ENCODE measurements at regions not wholly inside any gene's neighbourhood (a gene's known extent, or its start where the extent isn't known, plus 50 kb on each side); places are given as distances from the start of the nearest gene placed in this dataset.
"Not testable (repeated sequence)": the region's sequence is repeated elsewhere in the genome, so short reads cannot be mapped to it uniquely, and the experiment has no call there.

GRCh38 chr10:30133198-30133597 is 73.8 kb upstream of the JCAD start:
- no peaks in the 10 kb centered on the region for H3K79me2 ChIP-seq (ENCODE audit: insufficient read depth, low read length)
- DNase-seq (no peak), ATAC-seq (ENCODE audit: insufficient read depth, low read depth) (no peak)
- no peaks in the 10 kb centered on the region for H3K4me1 ChIP-seq (ENCODE audit: insufficient read depth, low read length)
- H3K4me3 ChIP-seq (ENCODE audit: low read depth in 1 of 2, low read length in 2 of 2), result no peak overlapping the region
- no peak overlapping the region for H3K27ac ChIP-seq (ENCODE audit: low read length)
- no peak overlapping the region for H3K9ac ChIP-seq (ENCODE audit: low read depth, low read length)
- no peaks in the 10 kb centered on the region for H3K27me3 ChIP-seq (ENCODE audit: insufficient read depth, low read length, poor library complexity)
- no peak overlapping the region for H2AFZ ChIP-seq (ENCODE audit: low read depth, low read length)
- TF ChIP-seq CTCF (IDR thresholded peaks at IDR 0.05; ENCODE audit: borderline replicate concordance, extremely low read depth, low read length, poor library complexity, severe bottlenecking), result no peak
- H4K20me1 ChIP-seq (ENCODE audit: insufficient read depth, low read length), result no peaks in the 10 kb centered on the region
- H3K36me3 ChIP-seq (ENCODE audit: insufficient read depth, low read length), result no peaks in the 10 kb centered on the region
- no peak overlapping the region for H3K4me2 ChIP-seq (ENCODE audit: insufficient read depth, low read length)
- no peaks in the 10 kb centered on the region for H3K9me3 ChIP-seq (ENCODE audit: insufficient read depth, low read length, severe bottlenecking)

DNA sequence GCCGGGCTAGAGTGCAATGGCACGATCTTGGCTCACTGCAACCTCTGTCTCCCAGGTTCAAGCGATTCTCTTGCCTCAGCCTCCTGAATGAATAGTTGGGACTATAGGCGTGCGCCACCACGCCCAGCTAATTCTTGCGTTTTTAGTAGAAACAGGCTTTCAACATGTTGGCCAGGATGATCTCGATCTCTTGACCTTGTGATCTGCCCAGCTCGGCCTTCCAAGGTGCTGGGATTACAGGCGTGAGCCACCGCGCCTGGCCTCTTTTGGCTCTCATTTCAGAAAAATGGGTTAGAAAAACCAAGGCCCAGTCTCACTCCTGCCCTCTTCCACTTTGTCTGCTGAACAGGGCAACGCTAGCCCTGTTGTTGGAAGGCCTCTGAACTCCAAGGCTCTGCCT is 72.0 kb upstream of the JCAD start:
- H3K36me3 ChIP-seq (ENCODE audit: insufficient read depth, low read length); H3K4me3 ChIP-seq (ENCODE audit: low read depth in 1 of 2, low read length in 2 of 2): not testable (repeated sequence)

GRCh38 chr10:30129326-30129725 is 69.9 kb upstream of the JCAD start:
- peaks cover 22% of the 10 kb centered on the region for H3K4me1 ChIP-seq (ENCODE audit: insufficient read depth, low read length)
- not testable (repeated sequence) for H3K27me3 ChIP-seq (ENCODE audit: insufficient read depth, low read length, poor library complexity); H3K4me3 ChIP-seq (ENCODE audit: low read depth in 1 of 2, low read length in 2 of 2); ATAC-seq (ENCODE audit: insufficient read depth, low read depth); H3K9ac ChIP-seq (ENCODE audit: low read depth, low read length); H2AFZ ChIP-seq (ENCODE audit: low read depth, low read length); H3K9me3 ChIP-seq (ENCODE audit: insufficient read depth, low read length, severe bottlenecking); H3K36me3 ChIP-seq (ENCODE audit: insufficient read depth, low read length); H3K79me2 ChIP-seq (ENCODE audit: insufficient read depth, low read length); H4K20me1 ChIP-seq (ENCODE audit: insufficient read depth, low read length); H3K4me2 ChIP-seq (ENCODE audit: insufficient read depth, low read length); H3K27ac ChIP-seq (ENCODE audit: low read length); DNase-seq

More for the DNA sequence above, 72.0 kb upstream of the JCAD start:
- H3K4me2 ChIP-seq (ENCODE audit: insufficient read depth, low read length); H3K4me1 ChIP-seq (ENCODE audit: insufficient read depth, low read length); H3K27ac ChIP-seq (ENCODE audit: low read length); H3K9me3 ChIP-seq (ENCODE audit: insufficient read depth, low read length, severe bottlenecking); H2AFZ ChIP-seq (ENCODE audit: low read depth, low read length); H3K27me3 ChIP-seq (ENCODE audit: insufficient read depth, low read length, poor library complexity); ATAC-seq (ENCODE audit: insufficient read depth, low read depth); H3K9ac ChIP-seq (ENCODE audit: low read depth, low read length); H4K20me1 ChIP-seq (ENCODE audit: insufficient read depth, low read length); DNase-seq; H3K79me2 ChIP-seq (ENCODE audit: insufficient read depth, low read length): not testable (repeated sequence)

GRCh38 chr10:30127120-30127541 is 67.7 kb upstream of the JCAD start:
- Histone ChIP-seq H3K4me3 (ENCODE audit: low read depth in 1 of 2, low read length in 2 of 2) (no peak overlapping the region), H3K36me3 (ENCODE audit: insufficient read depth, low read length) (no peaks in the 10 kb centered on the region), H4K20me1 (ENCODE audit: insufficient read depth, low read length) (no peaks in the 10 kb centered on the region), H3K9ac (ENCODE audit: low read depth, low read length) (no peak overlapping the region), H3K4me1 (ENCODE audit: insufficient read depth, low read length) (peaks cover 22% of the 10 kb centered on the region), H3K27me3 (ENCODE audit: insufficient read depth, low read length, poor library complexity) (no peaks in the 10 kb centered on the region), H3K4me2 (ENCODE audit: insufficient read depth, low read length) (no peak overlapping the region), H3K79me2 (ENCODE audit: insufficient read depth, low read length) (no peaks in the 10 kb centered on the region), H3K27ac (ENCODE audit: low read length) (no peak overlapping the region), H2AFZ (ENCODE audit: low read depth, low read length) (no peak overlapping the region), H3K9me3 (ENCODE audit: insufficient read depth, low read length, severe bottlenecking) (no peaks in the 10 kb centered on the region)
- DNase-seq (no peak), ATAC-seq (ENCODE audit: insufficient read depth, low read depth) (no peak)
- TF ChIP-seq EZH2 (IDR thresholded peaks at IDR 0.05; ENCODE audit: borderline replicate concordance, low read depth, low read length, severe bottlenecking), result no peak

GRCh38 chr10:30125496-30125895 is 66.1 kb upstream of the JCAD start:
- H3K36me3 ChIP-seq (ENCODE audit: insufficient read depth, low read length), result no peaks in the 10 kb centered on the region
- no peak overlapping the region for H3K4me2 ChIP-seq (ENCODE audit: insufficient read depth, low read length)
- no peaks in the 10 kb centered on the region for H3K79me2 ChIP-seq (ENCODE audit: insufficient read depth, low read length)
- peak overlapping the region; percentile 71 for H3K27ac ChIP-seq (ENCODE audit: low read length)
- ATAC-seq (ENCODE audit: insufficient read depth, low read depth), result peak; percentile 83
- no peaks in the 10 kb centered on the region for H3K27me3 ChIP-seq (ENCODE audit: insufficient read depth, low read length, poor library complexity)
- TF ChIP-seq EZH2 (IDR thresholded peaks at IDR 0.05; ENCODE audit: borderline replicate concordance, low read depth, low read length, severe bottlenecking) (no peak), CTCF (IDR thresholded peaks at IDR 0.05; ENCODE audit: borderline replicate concordance, extremely low read depth, low read length, poor library complexity, severe bottlenecking) (no peak)
- 0 out of 2 replicates have a peak overlapping the region, but pooled peaks have one; percentile 22 for H2AFZ ChIP-seq (ENCODE audit: low read depth, low read length)
- H3K4me1 ChIP-seq (ENCODE audit: insufficient read depth, low read length), result peaks cover 22% of the 10 kb centered on the region
- DNase-seq, result peak; percentile 53
- H3K9ac ChIP-seq (ENCODE audit: low read depth, low read length), result no peak overlapping the region
- H4K20me1 ChIP-seq (ENCODE audit: insufficient read depth, low read length), result no peaks in the 10 kb centered on the region
- H3K4me3 ChIP-seq (ENCODE audit: low read depth in 1 of 2, low read length in 2 of 2), result no peak overlapping the region
- H3K9me3 ChIP-seq (ENCODE audit: insufficient read depth, low read length, severe bottlenecking), result no peaks in the 10 kb centered on the region
